ENCODE measurements at regions not wholly inside any gene's neighbourhood (a gene's known extent, or its start where the extent isn't known, plus 50 kb on each side); places are given as distances from the start of the nearest gene placed in this dataset.
"Not testable (repeated sequence)": the region's sequence is repeated elsewhere in the genome, so short reads cannot be mapped to it uniquely, and the experiment has no call there.

GRCh38 chr12:34398366-34398705 is 376.0 kb downstream of the ALG10 start:
- DNase-seq: no peak

GRCh38 chr12:34398706-34399630 is 376.7 kb downstream of the ALG10 start:
- DNase-seq: no peak

GRCh38 chr12:34399631-34400410 is 377.5 kb downstream of the ALG10 start:
- no peak for DNase-seq

GRCh38 chr12:34400411-34400881 is 378.1 kb downstream of the ALG10 start:
- no peak for DNase-seq

DNA sequence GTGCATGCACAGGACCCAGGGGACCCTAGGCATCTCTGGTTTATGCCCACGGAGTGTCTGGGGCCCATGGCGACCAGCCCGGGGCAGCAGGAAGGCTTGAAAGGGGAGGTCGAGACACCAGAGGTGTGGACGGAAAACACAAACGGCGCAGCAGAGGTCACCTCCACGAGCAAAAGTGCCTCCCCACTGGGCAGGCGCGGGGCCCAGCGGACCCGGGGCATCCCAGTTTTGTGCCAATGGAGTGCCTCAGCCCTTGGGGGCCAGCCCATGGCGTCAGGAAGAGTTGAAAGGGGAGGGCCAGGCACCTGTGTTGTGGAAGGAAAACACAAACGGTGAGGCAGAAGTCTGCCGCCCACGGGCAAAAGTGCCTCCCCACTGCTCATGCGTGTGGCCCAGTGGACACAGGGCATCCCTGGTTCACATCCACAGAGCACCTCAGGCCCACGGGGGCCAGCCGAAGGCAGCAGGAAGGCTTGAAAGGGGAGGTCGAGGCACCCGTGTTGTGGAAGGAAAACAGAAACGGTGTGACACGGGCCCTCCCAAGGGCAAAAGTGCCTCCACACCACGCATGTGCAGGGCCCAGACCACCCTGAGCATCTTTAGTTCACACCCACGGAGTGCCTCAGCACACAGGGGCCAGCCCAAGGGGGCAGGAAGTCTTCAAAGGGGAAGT is 378.8 kb downstream of the ALG10 start:
- no peak for DNase-seq

GRCh38 chr12:34401659-34402227 is 379.4 kb downstream of the ALG10 start:
- DNase-seq: no peak

DNA sequence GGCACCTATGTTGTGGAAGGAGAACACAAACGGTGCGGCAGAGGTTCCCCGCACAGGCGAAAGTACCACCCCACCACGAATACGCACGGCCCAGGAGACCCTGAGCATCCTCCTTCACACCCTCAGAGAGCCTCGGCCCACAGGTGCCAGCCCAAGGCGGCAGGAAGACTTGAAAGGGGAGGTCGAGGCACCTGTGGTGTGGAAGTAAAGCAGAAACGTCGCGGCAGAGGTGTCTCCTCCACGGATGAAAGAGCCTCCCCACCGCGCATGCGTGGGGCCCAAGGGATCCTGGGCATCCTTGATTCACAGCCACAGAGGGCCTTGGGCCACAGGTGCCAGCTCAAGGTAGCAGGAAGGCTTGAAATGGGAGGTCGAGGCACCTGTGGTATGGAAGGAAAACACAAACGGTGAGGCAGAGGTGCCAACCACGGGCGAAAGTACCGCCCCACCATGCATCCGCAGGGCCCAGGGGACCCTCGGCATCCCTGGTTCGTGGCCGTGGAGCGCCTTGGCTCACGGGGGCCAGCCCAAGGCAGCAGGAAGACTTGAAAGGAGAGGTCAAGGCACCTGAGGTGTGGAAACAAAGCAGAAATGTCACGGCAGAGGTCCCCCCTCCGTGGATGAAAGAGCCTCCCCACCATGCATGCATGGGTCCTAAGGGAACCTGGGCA is 380.1 kb downstream of the ALG10 start:
- no peak for DNase-seq

- DNase-seq: no peak
Observed at GRCh38 chr12:34402899-34403705, 380.8 kb downstream of the ALG10 start.

- DNase-seq: no peak
Observed at GRCh38 chr12:34403706-34404376, 381.5 kb downstream of the ALG10 start.

- no peak for DNase-seq
Observed at GRCh38 chr12:34404377-34405285, 382.3 kb downstream of the ALG10 start.

DNA sequence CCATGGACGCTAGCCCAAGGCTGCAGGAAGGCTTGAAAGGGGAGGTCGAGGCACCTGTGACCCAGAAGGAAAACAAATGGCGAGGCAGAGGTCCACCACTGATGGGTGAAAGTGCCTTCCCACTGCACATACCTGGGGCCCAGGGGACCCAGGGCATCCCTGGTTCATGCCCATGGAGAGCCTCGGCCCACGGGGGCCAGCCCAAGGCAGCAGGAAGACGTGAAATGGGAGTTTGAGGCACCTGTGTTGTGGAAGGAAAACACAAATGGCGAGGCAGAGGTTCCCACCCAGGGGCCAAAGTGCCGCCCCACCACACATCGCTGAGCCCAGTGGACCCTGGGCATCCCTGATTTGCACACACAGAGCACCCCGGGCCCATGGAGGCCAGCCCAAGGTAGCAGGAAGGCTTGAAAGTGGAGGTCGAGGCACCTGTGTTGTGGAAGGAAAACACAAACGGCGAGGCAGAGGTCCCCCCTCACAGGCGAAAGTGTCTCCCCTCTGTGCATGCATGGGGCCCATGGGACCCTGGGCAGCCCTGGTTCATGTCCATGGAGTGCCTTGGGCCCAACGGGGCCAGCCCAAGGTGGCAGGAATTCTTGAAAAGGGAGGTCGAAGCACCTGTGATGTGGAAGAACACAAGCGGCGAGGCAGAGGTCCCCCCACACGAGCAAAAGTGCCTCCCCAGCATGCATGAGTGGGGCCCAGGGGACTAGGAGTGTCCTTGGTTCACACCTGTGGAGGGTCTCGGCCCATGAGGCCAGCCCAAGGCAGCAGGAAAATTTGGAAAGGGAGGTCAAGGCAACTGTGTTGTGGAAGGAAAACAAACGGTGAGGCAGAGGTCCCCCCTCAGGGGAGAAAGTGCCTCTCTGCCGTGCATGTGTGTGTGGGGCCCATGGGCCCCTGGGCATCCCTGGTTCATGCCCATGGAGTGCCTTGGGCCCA is 383.3 kb downstream of the ALG10 start:
- no peak for DNase-seq

- no peak for DNase-seq
Observed at GRCh38 chr12:34406228-34406995, 384.1 kb downstream of the ALG10 start.

- DNase-seq: no peak
Observed at GRCh38 chr12:34406996-34407300, 384.7 kb downstream of the ALG10 start.

DNA sequence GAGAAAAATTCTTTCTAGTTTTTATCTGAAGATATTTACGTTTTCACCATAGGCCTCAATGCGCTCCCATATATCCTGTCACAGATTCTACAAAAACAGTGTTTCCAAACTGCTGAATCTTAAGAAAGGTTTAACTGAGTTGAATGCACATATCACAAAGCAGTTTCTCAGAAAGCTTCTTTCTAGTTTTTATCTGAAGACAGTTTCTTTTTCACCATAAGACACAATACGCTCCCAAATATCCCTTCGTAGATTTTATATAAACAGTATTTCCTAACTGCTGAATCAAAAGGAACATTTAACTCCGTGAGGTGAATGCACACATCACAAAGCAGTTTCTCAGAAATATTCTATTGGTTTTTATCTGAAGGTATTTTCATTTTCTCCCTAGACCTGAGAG is 385.5 kb downstream of the ALG10 start:
- DNase-seq: no peak

DNA sequence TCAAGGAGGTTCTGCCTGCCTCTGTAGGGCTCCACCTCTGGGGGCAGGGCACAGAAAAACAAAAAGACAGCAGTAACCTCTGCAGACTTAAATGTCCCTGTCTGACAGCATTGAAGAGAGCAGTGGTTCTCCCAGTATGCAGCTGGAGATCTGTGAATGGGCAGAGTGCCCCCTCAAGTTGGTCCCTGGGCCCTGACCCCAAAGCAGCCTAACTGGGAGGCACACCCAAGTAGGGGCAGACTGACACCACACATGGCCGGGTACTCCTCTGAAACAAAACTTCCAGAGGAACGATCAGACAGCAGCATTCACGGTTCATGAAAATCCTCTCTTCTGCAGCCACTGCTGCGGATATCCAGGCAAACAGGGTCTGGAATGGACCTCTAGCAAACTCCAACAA is 409.2 kb downstream of the ALG10 start:
- DNase-seq: not testable (repeated sequence)

Measured in activated effector memory CD4-positive, alpha-beta T cell treated with Interleukin-2 at 50 U/mL for 16 hours (primary cell).